Daoy (cell line): ENCODE measurements at regions not wholly inside any gene's neighbourhood (a gene's known extent, or its start where the extent isn't known, plus 50 kb on each side); places are given as distances from the start of the nearest gene placed in this dataset.
A peak's percentile ranks its signal among the peaks of the same experiment; 100 is the strongest.

Experiments
- DNase-seq: peaks from one replicate; pipeline ENCODE4 v3.0.0-alpha.2; 2015; ENCODE audit warnings: low read depth

DNA sequence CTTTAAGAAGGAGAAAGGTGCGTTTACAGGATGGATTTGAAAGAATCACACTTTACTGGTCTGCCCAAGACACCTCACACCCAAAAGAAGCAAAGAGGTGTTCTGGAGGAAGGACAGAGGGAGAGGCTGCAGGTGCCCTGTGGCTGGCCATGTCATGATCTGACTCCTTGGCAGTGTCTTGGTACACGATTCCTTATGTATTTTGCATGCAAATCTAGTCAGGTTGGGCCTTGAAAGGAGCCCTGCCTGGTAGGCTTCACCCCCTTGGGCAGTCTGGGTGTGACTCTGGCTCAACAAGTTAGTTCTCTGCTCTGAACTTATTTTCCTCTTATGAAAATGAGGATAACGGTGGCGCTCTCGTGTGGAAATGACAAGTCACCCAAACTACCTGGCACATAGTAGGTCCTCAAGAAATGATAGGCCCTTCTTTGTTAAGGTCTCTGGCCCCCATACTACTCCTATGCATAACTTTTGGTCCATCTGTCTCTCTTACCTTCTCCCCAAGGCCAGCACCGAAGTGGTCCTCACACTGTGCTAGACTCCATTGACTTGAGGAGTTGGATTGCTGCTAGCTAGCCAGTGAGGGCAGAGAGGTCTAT lies 212.5 kb downstream of the SEMA6A start:
- DNase-seq: no peak

DNA sequence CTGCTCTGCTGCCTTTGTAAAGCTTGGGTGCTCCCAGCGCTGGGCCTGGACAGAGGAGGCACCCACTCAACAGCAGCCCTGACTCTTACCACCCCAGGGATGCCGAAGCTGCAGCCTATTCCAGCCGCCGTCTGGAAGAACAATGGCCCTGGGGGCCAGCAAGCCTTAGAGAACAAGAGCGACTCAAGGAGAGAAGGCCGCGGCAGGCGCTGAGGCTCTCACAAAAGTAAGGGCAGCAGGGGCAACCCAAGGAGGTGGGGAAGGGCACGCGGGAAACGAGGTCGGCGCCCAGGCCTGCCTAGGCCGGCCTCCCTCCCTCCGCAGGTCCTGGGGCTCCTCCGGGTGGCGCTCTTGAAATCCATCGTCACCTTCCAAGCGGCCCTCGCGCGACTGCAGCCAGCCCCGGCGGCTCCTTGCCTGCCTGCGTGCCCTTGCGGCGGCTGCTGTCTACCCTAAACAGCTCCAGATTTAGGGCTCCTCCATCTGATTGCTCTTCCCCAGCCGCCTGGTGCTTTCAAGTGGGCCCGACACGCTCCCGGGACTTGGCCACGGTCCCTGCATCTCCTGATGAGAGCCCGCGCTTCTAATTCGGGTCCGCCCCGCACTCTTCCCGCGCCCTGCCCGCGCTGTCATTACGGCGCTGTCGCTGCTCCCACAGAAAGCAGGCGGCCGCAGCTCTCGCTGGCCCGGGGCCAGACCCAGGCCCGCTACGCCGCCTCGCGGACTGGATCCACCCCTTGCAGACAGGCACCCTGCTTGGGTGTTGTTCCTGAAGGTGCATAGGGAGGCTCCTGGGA lies 213.3 kb downstream of the SEMA6A start:
- DNase-seq: no peak

DNA sequence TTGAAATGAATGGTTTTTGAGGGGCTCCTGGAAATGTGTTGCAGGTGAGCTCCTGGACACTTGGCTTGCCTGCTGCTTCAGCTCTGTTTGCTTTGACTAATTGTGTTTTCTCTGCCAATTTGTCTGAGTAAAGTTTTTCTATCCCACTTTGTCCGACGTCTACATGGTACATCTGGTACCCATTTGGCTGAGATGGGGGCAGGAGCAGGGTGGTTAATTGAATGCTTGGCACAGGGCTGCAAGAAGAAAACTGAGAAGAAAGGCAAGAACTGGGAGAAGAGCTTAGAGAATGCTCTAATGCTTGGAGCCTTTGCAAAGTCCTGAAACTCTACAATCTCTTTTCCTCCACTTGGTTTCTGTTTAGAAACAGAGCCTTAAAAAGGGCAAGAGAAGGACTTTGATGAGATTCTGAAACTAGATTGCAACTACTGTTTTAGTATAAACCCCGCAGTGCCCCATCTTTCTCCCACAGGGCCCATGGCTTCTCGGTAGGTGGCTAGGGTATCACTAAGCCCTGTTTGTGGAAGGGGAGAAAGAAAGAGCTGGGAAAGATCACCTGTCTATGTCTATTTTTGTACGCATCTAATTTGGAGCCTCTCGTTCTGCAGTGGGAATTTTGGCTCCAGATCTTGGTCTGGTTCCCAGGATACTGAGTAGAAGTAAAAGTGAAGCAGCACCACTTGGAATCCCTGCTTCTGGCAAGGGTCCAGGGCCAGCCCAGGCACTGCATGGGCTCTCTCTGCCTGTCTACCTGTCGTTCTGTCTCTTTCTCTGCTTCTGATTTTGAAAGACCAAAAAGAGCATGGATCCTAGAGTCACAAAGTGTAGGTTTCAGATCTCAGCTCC lies 214.4 kb downstream of the SEMA6A start:
- no peak for DNase-seq

DNA sequence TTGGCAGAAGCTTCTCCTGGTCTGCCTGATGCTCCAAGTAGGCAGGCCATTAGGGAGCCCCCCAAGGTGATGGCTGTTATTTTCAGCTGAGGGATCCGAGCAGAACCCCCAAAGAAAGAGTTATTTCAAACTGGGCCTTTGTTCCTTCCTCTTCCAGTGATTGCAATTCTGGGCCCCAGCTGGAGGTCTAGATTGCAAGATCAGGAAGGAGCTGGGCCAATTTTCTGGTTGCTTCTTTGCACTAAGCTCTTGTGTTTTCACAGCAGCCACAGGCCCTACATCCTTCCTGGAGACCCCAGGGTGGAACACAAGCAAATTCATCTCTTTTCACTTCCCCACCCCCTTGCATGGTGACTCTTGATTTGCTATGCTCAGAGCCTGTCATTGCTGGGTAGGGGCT lies 215.0 kb downstream of the SEMA6A start:
- no peak for DNase-seq

DNA sequence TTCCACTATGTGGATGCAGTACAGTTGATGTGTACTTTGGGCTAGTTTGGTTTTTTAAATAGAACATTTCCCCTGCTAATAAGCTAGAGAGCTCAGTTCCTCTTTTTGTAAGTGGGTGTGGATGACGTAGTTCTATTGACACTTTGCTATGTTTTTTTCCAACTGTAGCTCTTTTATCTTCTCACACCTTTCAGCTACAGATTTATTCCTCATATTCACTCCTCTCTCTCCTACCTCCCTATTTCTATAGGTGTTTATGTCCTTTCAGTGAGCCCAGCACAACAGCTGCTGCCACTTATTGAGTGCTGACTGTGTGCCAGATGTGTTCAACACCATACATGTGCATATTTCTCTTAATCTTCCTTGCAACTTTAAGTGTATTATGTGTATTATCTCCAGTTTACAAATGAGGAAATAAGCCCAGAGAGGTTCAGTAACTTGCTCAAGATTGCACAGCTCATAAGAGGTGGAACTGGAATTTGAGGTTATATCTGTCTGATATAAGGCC lies 215.7 kb downstream of the SEMA6A start:
- DNase-seq: no peak

DNA sequence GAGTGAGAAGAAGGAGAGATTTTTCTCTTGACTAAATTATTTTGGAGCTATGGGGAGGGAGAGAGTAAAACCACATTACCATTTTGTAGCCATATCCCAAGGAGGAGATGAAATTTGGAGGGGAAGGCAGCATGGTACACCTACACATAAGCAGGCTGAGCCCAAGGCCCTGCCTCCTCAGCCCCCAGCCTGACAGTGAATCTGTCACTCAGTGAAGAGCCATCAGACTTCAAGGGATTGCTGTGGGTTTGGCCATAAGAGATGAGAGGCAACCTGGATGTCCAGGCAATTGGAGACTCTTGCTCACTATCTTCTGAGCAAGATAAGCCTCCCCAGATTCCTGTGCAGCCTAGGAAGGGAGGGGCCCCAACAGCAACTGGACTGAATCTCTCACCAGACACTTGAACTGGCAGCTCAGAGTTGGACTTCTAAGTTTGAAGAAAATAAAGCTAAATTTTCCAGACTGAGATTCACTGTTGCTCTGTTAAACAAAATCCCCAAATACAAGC lies 216.6 kb downstream of the SEMA6A start:
- no peak for DNase-seq

DNA sequence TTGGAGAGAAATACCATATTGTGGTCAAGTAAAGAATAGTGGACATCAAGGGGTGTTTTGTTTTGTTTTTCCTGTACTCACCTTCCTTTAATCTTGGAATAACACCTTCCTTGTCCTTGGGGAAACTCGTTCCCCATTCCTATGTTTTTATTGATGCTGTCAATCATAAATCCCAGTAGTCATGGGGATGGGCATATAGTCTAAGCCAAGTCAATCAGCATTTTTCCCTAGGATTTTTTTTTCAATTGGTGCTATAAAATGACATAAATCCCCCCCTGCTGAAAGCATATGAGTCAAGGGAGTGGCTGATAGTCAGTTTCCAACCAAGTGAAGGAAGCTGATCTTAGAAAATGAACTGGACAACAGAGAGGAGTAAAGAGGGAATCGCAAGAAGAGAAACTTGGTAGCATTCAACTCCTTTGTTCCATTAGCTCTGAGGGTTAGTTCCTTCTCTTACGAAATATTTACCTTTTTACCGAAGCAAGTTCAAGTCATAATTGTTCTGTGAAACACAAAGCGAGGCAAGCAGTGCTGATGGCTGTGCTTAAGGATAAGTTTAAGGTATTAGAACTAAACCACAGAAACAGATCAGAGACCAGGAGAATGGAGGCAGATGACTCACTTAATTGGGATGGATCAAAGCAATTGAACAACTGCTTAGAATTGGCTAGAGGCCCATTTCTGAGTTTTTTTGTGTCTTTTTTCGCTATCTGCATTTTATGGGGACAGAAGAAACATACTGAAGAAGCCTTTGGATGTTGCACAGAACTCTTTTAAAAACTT lies 218.6 kb downstream of the SEMA6A start:
- DNase-seq: no peak

DNA sequence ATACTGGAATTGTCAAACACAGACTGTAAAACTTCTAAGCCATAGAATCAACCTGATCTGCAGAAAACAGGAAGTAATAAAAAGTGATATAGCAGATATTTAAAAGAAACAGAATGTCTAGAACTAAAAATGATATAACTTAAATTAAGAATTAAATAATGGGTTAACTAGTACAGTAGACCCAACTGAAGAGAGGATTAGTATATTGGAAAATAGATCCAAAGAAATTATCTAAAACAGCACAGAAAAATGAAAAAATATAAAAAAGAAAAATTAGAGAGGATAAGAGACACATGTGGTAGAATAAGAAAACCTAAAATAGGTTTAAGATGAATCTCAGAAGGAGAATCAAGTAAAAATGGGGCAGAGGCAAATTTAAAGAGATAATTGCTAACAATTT lies 219.9 kb downstream of the SEMA6A start:
- DNase-seq: no peak

DNA sequence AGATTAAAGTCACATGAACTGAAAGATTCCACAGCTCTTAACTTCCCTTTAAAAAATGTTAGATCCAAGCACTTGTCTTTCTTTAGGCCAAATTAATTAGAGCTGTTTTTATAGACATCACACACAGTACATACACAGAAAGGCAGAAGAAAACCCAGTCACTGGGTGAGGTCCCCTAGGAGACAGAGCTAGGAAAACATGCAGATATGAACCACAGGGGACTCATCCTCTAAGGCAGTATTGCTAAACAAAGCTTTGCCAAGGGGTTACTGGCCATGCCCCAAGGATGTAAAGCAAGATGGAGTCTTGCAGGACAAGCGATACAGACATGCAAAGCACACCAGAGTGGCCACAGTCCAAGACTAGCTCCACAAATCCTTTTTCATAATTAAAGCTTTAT lies 227.0 kb downstream of the SEMA6A start:
- DNase-seq: no peak

DNA sequence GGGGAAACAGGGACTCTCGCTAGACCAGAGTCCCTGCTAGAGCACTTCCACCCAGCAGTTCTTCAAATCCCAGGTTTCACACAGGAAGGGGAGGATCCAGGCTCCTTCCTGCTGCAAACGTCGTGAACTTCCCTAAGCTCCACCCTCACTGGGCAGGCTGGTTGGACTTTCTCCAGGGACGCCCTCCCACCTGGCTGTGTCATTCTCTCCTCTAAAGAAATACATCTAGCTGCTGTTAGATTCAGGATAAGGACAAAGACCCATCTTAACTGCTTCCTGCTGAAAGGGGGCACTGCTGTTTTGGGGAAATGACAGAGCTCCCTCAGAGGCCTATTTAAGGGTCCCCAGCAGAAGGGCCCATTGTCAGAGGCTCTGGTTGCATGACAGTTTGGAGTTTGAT lies 230.7 kb downstream of the SEMA6A start:
- peak; percentile 31 for DNase-seq
